ENCODE measurements at regions not wholly inside any gene's neighbourhood (a gene's known extent, or its start where the extent isn't known, plus 50 kb on each side); places are given as distances from the start of the nearest gene placed in this dataset.
"Not testable (repeated sequence)": the region's sequence is repeated elsewhere in the genome, so short reads cannot be mapped to it uniquely, and the experiment has no call there.

DNA sequence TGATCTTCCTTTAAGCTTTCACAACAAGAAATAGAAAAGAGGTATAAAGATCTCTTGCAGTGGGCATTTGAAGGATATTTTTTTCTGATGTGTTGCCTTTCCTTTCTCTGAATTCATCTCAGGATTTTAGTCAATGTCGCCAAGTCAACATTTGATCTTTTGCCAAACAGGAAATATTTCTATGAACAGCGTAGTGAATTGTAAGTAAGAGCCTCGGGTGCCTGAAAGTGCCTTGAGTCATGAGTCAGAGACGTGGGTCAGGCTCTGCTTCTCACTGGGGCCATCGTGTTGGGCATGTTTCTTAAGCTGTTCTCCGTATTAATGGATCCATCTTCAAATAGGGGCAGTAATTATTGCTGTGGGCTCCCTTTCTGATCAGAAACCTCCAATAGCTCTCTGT lies 471.4 kb upstream of the AMELY start:
- Histone ChIP-seq H3K79me2 (ENCODE audit: insufficient read depth, low read length) (no peaks in the 10 kb centered on the region), H3K27ac (ENCODE audit: low read length) (no peak overlapping the region), H4K20me1 (ENCODE audit: insufficient read depth, low read length) (no peaks in the 10 kb centered on the region), H3K9ac (ENCODE audit: low read depth, low read length) (no peak overlapping the region), H3K36me3 (ENCODE audit: insufficient read depth, low read length) (peaks cover 8% of the 10 kb centered on the region; the same call in 1 of the 2 replicates), H3K4me1 (ENCODE audit: insufficient read depth, low read length) (no peaks in the 10 kb centered on the region), H3K9me3 (ENCODE audit: insufficient read depth, low read length, severe bottlenecking) (no peaks in the 10 kb centered on the region), H3K4me3 (ENCODE audit: low read depth in 1 of 2, low read length in 2 of 2) (no peak overlapping the region), H3K27me3 (ENCODE audit: insufficient read depth, low read length, poor library complexity) (no peaks in the 10 kb centered on the region), H3K4me2 (ENCODE audit: insufficient read depth, low read length) (no peak overlapping the region), H2AFZ (ENCODE audit: low read depth, low read length) (no peak overlapping the region)
- no peak for ATAC-seq (ENCODE audit: insufficient read depth, low read depth)
- no peak for TF ChIP-seq EZH2 (IDR thresholded peaks at IDR 0.05; ENCODE audit: borderline replicate concordance, low read depth, low read length, severe bottlenecking)
- TF ChIP-seq, protein P1, sequence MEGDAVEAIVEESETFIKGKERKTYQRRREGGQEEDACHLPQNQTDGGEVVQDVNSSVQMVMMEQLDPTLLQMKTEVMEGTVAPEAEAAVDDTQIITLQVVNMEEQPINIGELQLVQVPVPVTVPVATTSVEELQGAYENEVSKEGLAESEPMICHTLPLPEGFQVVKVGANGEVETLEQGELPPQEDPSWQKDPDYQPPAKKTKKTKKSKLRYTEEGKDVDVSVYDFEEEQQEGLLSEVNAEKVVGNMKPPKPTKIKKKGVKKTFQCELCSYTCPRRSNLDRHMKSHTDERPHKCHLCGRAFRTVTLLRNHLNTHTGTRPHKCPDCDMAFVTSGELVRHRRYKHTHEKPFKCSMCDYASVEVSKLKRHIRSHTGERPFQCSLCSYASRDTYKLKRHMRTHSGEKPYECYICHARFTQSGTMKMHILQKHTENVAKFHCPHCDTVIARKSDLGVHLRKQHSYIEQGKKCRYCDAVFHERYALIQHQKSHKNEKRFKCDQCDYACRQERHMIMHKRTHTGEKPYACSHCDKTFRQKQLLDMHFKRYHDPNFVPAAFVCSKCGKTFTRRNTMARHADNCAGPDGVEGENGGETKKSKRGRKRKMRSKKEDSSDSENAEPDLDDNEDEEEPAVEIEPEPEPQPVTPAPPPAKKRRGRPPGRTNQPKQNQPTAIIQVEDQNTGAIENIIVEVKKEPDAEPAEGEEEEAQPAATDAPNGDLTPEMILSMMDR (IDR thresholded peaks at IDR 0.05; ENCODE audit: borderline replicate concordance, extremely low read depth, low read length, poor library complexity, severe bottlenecking), result no peak
- no peak for DNase-seq

GRCh38 chrY:7377091-7377490 lies 465.5 kb upstream of the AMELY start:
- H3K4me1 ChIP-seq (ENCODE audit: insufficient read depth, low read length), result no peaks in the 10 kb centered on the region
- H3K27me3 ChIP-seq (ENCODE audit: insufficient read depth, low read length, poor library complexity), result no peaks in the 10 kb centered on the region
- no peak overlapping the region for H2AFZ ChIP-seq (ENCODE audit: low read depth, low read length)
- H3K4me2 ChIP-seq (ENCODE audit: insufficient read depth, low read length), result no peak overlapping the region
- H3K27ac ChIP-seq (ENCODE audit: low read length), result no peak overlapping the region
- no peak overlapping the region for H3K9ac ChIP-seq (ENCODE audit: low read depth, low read length)
- no peak for ATAC-seq (ENCODE audit: insufficient read depth, low read depth)
- no peaks in the 10 kb centered on the region for H3K79me2 ChIP-seq (ENCODE audit: insufficient read depth, low read length)
- peaks cover 44% of the 10 kb centered on the region for H3K36me3 ChIP-seq (ENCODE audit: insufficient read depth, low read length)
- H4K20me1 ChIP-seq (ENCODE audit: insufficient read depth, low read length), result no peaks in the 10 kb centered on the region
- no peaks in the 10 kb centered on the region for H3K9me3 ChIP-seq (ENCODE audit: insufficient read depth, low read length, severe bottlenecking)
- H3K4me3 ChIP-seq (ENCODE audit: low read depth in 1 of 2, low read length in 2 of 2), result no peak overlapping the region
- TF ChIP-seq, protein P1 (IDR thresholded peaks at IDR 0.05; ENCODE audit: borderline replicate concordance, extremely low read depth, low read length, poor library complexity, severe bottlenecking), result no peak
- TF ChIP-seq EZH2 (IDR thresholded peaks at IDR 0.05; ENCODE audit: borderline replicate concordance, low read depth, low read length, severe bottlenecking), result no peak
- DNase-seq, result no peak

- not testable (repeated sequence) for H4K20me1 ChIP-seq (ENCODE audit: insufficient read depth, low read length); H2AFZ ChIP-seq (ENCODE audit: low read depth, low read length); H3K4me3 ChIP-seq (ENCODE audit: low read depth in 1 of 2, low read length in 2 of 2); H3K9me3 ChIP-seq (ENCODE audit: insufficient read depth, low read length, severe bottlenecking); H3K27ac ChIP-seq (ENCODE audit: low read length); DNase-seq; H3K4me2 ChIP-seq (ENCODE audit: insufficient read depth, low read length); H3K9ac ChIP-seq (ENCODE audit: low read depth, low read length); H3K79me2 ChIP-seq (ENCODE audit: insufficient read depth, low read length); H3K27me3 ChIP-seq (ENCODE audit: insufficient read depth, low read length, poor library complexity); H3K4me1 ChIP-seq (ENCODE audit: insufficient read depth, low read length); ATAC-seq (ENCODE audit: insufficient read depth, low read depth)
- peaks cover 53% of the 10 kb centered on the region for H3K36me3 ChIP-seq (ENCODE audit: insufficient read depth, low read length)
These were observed 462.9 kb upstream of the AMELY start for GRCh38 chrY:7374485-7374884.

DNA sequence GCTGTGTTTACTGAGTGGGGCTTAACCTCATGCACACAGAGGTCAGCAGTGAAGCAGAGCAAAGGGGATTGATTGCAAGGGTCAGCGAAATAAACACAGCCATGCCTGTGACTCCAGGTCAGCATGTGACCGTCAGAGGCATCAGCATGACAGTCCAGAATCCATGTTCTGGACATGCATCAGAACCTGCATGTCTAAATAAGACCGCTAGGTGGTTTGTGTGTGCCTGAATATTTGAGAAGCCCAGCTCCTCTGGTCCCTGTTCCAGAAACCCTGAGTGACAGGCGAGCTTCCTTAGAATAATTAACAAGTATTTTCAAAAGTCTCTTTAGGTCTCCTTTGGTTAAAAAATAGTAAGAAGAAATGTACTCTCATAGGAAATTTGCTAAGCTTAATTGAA lies 460.4 kb upstream of the AMELY start:
- DNase-seq, result not testable (repeated sequence)

DNA sequence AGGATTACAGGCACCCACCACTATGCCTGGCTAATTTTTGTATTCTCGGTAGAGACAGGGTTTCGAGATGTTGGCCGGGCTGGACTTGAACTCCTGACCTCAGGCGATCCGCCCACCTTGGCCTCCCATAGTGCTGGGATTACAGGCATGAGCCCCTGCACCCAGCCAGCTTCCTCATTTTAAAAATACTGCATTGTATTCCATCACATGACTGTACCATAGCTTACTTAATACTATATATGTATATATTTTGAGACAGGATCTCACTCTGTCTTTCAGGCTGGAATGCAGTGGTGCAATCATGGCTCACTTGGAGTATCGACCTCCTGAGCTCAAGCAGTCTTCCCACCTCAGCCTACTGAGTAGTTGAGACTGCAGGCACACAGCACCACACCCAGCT lies 459.5 kb upstream of the AMELY start:
- H3K27ac ChIP-seq (ENCODE audit: low read length); ATAC-seq (ENCODE audit: insufficient read depth, low read depth); H3K9ac ChIP-seq (ENCODE audit: low read depth, low read length); H3K4me1 ChIP-seq (ENCODE audit: insufficient read depth, low read length); H2AFZ ChIP-seq (ENCODE audit: low read depth, low read length); DNase-seq; H3K27me3 ChIP-seq (ENCODE audit: insufficient read depth, low read length, poor library complexity); H3K4me3 ChIP-seq (ENCODE audit: low read depth in 1 of 2, low read length in 2 of 2); H3K79me2 ChIP-seq (ENCODE audit: insufficient read depth, low read length); H4K20me1 ChIP-seq (ENCODE audit: insufficient read depth, low read length); H3K9me3 ChIP-seq (ENCODE audit: insufficient read depth, low read length, severe bottlenecking); H3K4me2 ChIP-seq (ENCODE audit: insufficient read depth, low read length): not testable (repeated sequence)
- peaks cover 47% of the 10 kb centered on the region for H3K36me3 ChIP-seq (ENCODE audit: insufficient read depth, low read length)

More for the DNA sequence above, 460.4 kb upstream of the AMELY start:
- H3K4me1 ChIP-seq (ENCODE audit: insufficient read depth, low read length); H3K4me2 ChIP-seq (ENCODE audit: insufficient read depth, low read length); H3K9ac ChIP-seq (ENCODE audit: low read depth, low read length); H4K20me1 ChIP-seq (ENCODE audit: insufficient read depth, low read length); H2AFZ ChIP-seq (ENCODE audit: low read depth, low read length); H3K79me2 ChIP-seq (ENCODE audit: insufficient read depth, low read length); ATAC-seq (ENCODE audit: insufficient read depth, low read depth); H3K9me3 ChIP-seq (ENCODE audit: insufficient read depth, low read length, severe bottlenecking); H3K27ac ChIP-seq (ENCODE audit: low read length); H3K4me3 ChIP-seq (ENCODE audit: low read depth in 1 of 2, low read length in 2 of 2); H3K27me3 ChIP-seq (ENCODE audit: insufficient read depth, low read length, poor library complexity): not testable (repeated sequence)
- peaks cover 53% of the 10 kb centered on the region for H3K36me3 ChIP-seq (ENCODE audit: insufficient read depth, low read length)
